Right hindlimb (tissue), 1 donor: ENCODE measurements at regions not wholly inside any gene's neighbourhood (a gene's known extent, or its start where the extent isn't known, plus 50 kb on each side); places are given as distances from the start of the nearest gene placed in this dataset.
"Not testable (repeated sequence)": the region's sequence is repeated elsewhere in the genome, so short reads cannot be mapped to it uniquely, and the experiment has no call there.

ENCODE experiments used
- DNase-seq: peaks from one replicate; pipeline ENCODE4 v3.0.0-alpha.2; 2018

DNA sequence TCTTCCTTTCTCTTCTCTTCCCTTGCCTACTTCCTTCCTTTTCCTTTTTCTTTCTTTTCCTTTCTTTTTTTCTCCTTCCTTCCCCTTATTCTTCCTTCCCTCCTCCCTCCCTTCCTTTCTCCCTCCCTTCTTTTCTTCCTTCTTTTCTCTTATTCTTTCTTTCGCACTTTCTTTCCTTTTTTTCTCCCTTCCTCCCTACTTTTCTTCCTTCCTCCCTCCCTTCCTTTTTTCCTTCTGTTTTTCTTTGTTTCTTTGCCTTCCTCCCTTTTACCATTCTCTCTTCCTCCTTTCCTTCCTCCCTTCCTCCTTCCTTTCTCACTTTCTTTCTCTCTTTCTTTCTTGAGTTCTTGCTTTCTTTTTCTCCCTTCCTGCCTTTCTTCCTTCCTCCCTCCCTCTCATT, 416.5 kb downstream of the ANKRD30B start:
- not testable (repeated sequence) for DNase-seq

DNA sequence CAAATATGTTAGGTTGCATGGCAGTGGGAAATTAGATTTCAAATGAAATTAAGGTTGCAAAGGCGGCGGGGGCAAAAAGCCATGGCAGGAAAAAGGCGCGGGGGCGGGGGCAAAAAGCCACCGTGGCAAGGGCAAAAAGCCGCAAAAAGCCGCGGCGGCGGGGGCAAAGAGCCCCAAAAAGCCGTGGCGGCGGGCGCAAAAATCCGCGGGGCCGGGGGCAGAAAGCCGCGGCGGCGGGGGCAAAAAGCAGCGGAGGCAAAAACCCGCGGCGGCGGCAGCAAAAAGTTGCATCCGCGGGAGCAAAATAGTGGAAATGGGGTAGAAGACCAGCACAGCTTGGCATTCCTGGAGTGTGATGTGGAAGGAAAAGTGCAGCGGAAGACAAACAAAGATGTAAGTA, 417.1 kb downstream of the ANKRD30B start:
- no peak for DNase-seq

DNA sequence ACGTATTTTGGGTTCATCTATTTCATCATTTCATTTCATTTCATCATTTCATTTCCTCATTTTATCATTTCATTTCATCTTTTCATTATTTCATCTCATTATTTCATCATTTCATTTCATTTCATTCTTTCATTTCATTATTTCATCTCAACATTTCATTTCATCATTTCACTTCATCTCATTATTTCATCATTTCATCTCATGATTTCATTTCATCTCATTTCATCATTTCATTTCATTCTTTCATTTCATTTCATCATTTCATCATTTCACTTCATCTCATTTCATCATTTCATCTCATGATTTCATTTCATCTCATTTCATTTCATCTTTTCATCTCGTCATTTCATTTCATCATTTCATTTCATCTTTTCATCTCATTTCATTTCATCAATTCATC, 445.1 kb downstream of the ANKRD30B start:
- DNase-seq = not testable (repeated sequence)

DNA sequence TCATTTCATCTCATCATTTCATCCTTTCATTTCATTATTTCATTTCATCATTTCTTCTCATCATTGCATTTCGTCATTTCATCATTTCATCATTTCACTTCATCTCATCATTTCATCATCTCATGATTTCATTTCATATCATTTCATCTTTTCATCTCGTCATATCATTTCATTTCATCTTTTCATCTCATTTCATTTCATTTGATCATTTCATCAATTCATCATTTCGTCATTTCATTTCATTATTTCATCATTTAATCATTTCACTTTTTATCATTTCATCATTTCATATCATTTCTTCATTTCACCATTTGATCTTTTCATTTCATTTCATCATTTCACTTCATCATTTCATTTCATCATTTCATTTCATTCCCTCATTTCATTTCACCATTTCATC, 445.8 kb downstream of the ANKRD30B start:
- not testable (repeated sequence) for DNase-seq

DNA sequence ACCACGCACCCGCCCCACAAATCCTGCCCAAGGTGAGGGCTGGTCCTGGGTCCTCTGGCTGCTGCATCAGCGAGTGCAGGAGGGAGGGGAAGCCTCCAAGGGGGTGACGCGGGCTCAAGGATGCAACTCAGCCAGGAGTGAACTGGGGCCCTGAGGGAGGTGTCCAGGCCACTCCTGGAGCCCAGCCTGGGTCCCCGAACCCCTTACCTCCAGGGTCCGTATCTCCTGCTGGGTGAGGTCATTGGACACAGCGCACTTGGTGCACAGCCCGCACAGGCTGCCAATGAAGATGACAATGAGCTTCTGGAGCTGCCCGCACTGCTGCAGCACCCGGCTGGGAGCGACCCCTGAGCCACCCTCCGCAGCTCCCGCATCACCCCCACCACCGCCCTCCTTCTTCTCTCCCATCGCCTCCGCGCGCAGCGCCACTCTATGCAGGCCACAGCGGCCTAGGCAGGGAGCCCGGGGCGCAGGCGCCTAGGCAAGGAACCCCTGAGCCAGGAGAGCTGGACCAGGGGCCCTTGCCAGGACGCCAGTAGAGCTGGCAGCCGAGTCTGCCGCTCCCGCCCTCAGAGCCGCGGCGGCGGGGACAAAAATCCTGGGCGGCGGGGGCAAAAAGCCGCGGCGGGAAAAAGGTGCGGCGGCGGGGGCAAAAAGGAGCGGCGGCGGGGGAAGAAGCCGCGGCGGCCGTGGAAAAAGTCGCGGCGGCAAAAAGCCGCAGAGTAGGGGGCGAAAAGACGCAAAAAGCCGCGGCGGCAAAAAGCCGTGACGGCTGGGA, 449.6 kb downstream of the ANKRD30B start:
- peak; percentile 3 for DNase-seq

DNA sequence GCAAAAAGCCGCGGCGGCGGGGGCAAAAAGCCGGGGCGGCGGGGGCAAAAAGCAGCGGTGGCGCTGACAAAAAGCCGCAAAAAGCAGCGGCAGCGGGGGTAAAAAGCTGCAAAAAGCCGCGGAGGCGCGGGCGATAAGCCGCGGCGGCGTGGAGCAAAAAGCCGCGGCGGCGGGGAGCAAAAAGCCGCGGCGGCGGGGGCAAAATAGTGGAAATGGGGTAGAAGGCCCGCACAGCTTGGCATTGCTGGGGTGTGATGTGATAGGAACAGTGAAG, 450.1 kb downstream of the ANKRD30B start:
- DNase-seq = no peak
